ENCODE measurements at regions not wholly inside any gene's neighbourhood (a gene's known extent, or its start where the extent isn't known, plus 50 kb on each side); places are given as distances from the start of the nearest gene placed in this dataset.
A peak's percentile ranks its signal among the peaks of the same experiment; 100 is the strongest.

DNA sequence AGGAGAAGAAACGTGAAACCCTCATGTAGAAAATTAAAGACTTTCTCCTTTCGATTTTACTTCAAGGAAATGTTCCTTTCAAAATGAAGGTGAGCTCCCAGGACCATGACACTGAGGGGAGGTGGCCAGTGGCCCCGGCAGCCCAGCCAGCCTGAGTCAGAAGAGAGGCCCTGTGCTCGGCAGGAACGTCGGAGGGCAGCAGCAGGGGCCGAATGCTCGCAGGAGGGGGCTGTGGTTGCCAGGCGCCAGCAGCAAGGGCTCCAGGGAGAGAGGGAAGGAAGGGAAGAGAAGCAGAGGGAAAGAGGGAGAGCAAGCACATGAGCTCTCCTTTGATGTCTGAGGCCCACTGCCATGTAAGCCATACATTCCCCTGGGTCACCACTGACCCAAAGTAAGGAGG, 73.3 kb upstream of the ACKR3 start:
- no peak for DNase-seq (ENCODE audit: low read depth in 2 of 2)

GRCh38 chr2:236498369-236498768, 71.3 kb upstream of the ACKR3 start:
- no peak for DNase-seq (ENCODE audit: low read depth in 2 of 2)

DNA sequence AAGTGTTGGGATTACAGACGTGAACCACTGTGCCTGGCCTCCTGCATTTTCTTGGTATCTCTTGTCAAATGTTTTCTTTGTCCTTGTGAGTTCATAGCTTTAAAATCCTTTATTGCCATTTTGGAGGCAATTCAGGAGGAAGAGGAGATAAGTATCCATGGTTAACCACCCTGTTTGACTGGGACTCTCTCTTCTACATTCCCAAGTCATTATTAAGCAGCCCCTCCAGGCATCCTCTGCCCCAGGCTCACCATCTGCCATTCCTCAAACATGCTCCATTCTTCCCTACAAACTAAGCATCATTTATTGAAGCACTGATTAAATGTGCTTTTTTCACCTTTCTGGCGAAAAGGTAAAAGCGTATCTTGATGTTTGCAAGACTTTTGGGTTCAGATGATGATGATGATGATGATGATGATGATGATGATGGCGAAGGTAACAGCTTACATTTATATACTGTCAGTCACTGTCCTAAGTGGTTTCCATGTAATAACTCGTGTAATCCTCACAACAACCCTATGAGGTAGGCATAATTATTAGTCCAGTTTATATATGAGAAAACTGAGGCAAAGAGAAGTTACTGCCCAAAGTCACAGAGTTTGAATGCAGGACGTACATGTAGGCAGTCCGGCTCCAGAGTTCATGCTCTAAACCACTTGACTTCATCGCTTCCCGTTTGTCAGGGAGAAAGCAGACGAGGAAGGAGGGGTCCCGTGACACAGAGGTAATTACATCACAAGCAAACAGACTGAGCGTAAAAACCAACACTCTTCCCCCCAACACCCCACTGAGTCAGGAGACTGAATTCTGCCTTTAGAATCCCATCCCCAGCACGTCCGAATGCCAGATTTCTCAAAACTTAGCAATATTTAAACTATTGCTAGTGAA, 69.7 kb upstream of the ACKR3 start:
- no peak for DNase-seq (ENCODE audit: low read depth in 2 of 2)

GRCh38 chr2:236501026-236501425, 68.6 kb upstream of the ACKR3 start:
- DNase-seq (ENCODE audit: low read depth in 2 of 2), result no peak

- no peak for DNase-seq (ENCODE audit: low read depth in 2 of 2)
Observed at GRCh38 chr2:236501531-236501930, 68.1 kb upstream of the ACKR3 start.

DNA sequence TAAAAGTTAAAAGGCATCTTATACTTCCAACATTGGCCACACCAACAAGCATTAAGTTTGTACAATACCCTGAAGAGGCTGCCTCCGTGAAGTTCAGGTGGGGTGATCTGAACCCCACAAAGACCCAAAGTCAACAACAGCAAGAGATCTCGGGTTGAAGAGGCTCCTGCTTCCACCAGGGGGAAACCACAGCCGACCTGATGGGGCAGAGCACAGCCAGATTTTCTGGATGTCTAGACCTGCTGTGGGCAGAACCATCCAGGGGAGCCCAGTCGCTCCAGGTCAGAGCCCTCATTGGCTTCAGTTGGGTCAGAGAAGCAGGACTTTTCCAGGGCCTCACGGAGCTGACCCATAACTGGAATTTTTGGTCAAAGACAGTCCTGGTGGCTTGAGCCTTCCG, 66.5 kb upstream of the ACKR3 start:
- DNase-seq (ENCODE audit: low read depth in 2 of 2), result no peak

DNA sequence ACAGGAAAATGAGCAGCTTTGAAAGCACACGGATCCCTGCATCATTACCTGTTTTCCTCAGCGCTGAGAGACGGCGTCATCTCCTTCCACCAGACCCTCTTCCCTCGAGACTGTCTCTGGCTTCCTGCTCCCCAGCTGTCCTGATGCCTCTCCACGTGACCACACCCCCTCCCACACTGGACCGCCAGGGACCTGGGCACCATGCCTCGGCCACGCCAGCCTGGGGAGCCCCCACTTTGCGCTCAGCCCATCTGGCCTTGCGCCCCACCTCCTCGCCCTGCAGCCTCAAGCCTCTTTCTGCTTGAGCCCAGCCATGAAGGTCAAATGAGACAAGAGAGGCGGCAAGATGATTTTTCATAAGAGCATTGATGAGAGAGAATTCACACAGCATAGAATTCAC, 66.0 kb upstream of the ACKR3 start:
- DNase-seq (ENCODE audit: low read depth in 2 of 2), result no peak

- DNase-seq (ENCODE audit: low read depth in 2 of 2), result no peak
Observed at GRCh38 chr2:236505041-236505440, 64.6 kb upstream of the ACKR3 start.

DNA sequence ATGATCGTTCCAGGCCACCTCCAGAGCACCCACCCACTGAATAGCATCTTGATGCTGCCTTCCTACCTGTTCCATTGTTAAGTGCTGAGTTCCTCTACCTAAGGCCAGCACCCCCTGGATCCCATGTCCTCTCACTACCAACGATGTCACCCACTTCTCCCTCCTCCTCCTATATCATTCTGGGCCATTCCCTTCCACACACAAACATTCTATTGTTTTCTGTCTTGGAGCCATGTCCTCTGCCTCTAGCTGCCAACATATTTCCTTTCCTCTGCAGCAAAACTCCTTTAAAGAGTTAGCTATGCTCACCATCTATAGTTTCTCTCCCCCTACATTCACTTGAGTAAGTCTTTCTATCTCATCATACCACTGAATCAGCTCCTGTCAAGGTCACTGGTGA, 64.0 kb upstream of the ACKR3 start:
- DNase-seq (ENCODE audit: low read depth in 2 of 2), result no peak

DNA sequence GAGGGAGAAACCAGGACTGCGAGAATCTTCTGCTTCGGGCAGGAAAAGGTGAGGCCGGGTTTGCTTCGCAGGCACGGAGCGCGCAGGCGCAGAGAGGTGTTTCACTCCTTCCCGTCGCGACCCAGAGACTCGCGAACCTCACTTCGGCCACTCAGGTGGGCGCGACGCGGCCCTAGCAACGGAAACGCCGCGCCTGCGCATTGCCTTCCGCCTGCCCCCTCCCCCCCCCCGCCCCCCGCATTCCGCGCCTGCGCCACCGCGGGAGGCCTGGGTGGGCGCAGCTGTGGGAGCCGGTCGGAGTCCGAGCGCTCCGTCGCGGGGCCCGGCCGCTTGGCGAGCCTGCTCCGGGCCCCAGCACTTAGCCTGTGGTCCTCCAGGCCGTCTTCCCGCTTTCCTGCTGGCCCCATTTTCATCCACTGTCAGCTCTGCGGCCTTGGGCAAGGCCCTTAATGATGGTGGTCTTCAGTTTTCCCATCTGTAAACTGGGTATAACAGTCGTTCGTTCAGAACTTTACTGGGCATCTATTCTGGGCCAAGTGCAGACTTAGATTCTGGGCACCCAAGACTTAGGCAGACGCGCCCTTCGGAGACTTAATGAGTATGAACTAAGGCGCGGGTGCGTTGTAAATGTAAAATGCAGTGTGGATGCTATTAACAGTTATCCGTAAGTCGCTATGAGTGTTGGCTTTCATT, 62.1 kb upstream of the ACKR3 start:
- DNase-seq (ENCODE audit: low read depth in 2 of 2), result peak; percentile 18 to 49

DNA sequence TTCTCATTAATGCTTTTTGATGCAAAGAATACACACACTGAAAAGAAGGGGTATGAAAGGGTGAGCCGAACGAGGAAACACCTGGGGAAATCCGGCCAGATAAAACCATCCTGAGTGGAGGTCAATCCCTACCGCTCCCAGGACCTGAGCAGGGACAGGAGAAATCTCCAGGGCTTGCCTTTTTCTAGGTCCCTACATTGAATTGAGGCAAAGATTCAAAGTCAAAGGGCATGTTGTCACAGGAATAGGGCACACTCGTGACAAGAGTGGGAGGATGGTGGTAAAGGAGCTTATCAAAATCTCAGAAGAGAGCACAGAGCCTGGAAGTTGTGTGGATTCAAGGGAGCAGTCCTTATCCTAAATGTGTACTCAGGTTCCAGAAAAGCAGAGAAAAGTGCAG, 61.2 kb upstream of the ACKR3 start:
- no peak for DNase-seq (ENCODE audit: low read depth in 2 of 2)

DNA sequence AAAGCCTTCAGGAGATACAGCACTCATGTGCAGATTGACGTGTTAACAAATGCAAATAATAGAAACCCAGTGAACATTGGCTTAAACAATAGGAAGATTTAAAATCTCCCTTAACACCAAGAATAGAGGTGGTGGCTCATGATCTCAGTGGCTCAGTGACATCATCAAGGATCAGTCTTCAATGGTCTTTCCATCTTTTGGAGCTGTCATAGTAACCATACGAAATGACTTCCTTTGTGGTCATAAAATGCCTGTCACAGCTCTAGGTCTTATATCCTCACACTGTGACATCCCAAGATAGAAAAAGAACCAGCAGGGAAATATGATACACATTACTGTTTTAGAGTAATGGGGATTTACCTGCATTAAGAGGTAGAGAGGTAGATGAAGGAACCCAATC, 59.6 kb upstream of the ACKR3 start:
- no peak for DNase-seq (ENCODE audit: low read depth in 2 of 2)

DNA sequence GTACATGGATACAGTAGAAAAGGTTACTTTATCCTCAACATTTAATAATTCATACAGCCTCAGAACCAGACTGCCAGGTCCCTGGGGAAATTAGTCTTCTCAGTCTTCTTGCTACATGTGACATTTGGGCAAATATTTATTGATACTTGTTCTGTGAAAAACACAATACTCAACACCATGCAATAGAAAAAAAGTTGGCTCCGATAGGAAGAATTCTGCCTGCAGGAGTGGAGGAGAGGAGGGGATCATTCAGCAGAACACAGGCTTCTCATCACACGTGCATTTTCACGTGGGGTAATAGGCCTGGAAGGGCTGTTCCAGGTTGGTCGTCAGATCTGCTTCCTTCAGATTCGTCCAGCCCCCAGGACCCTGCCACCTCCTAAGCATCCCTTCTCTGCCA, 58.4 kb upstream of the ACKR3 start:
- DNase-seq (ENCODE audit: low read depth in 2 of 2), result no peak

DNA sequence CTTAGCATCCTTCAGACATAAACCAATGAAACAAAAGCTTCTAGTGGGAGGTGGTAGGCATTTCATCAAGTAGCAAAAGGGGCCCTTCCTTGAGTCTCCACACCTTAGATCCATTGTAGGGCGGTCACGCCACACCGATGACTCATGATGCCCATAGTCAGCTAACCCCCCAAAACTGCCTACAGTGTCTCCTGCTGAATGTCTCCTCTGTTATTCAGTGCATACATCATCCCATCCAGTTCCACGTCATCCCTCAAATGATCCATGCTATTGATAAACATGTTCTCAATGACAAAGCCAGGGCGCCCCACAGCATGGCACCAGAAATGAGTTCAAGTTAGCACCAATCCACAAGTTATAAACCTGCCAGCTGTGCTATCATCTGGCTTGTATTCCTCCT, 57.4 kb upstream of the ACKR3 start:
- no peak for DNase-seq (ENCODE audit: low read depth in 2 of 2)

DNA sequence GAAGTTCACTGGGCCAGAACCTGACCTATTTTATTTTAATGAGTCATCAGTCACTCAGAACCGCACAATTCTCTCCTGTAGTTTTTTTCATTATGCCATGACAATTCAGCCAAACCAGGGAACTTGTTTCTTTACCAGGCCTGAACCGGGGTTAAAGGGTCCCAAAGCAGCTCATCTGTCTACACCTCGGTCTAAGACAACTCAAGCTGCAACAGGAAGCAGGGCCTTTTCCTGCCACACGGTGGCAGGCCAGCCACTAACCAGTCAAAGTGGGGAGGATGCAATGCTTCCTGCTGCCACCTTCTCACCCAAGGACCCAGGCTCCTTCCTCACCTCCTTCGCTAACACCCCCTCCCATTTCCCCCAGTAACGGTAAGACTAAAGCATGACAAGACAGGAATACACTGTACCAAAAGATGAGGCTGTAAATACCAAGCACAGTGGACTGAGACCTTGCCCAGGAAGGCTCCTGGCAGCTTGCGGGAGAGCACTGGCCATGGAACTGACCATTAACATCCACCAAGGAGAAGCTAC, 56.7 kb upstream of the ACKR3 start:
- DNase-seq (ENCODE audit: low read depth in 2 of 2), result peak; percentile 48 to 54

GRCh38 chr2:236513956-236514355, 55.7 kb upstream of the ACKR3 start:
- no peak for DNase-seq (ENCODE audit: low read depth in 2 of 2)

GRCh38 chr2:236516708-236517107, 52.9 kb upstream of the ACKR3 start:
- DNase-seq (ENCODE audit: low read depth in 2 of 2), result no peak

- DNase-seq (ENCODE audit: low read depth in 2 of 2), result no peak
Observed at GRCh38 chr2:236517251-236518031, 52.2 kb upstream of the ACKR3 start.

All from stimulated activated CD4-positive, alpha-beta T cell treated with anti-CD3 and anti-CD28 coated beads, Interleukin-1b, Interleukin-23, amount 100 ng/mL, for 4 hours (primary cell).